DMS53 treated with DMSO at 0.1 percent for 48 hours (cell line): ENCODE measurements at regions not wholly inside any gene's neighbourhood (a gene's known extent, or its start where the extent isn't known, plus 50 kb on each side); places are given as distances from the start of the nearest gene placed in this dataset.
A peak's percentile ranks its signal among the peaks of the same experiment; 100 is the strongest.

Source experiments
- DNase-seq: peaks from one replicate; lab custom pipeline; 2025; ENCODE audit not compliant: unreplicated experiment; lab: John Stamatoyannopoulos, UW

DNA sequence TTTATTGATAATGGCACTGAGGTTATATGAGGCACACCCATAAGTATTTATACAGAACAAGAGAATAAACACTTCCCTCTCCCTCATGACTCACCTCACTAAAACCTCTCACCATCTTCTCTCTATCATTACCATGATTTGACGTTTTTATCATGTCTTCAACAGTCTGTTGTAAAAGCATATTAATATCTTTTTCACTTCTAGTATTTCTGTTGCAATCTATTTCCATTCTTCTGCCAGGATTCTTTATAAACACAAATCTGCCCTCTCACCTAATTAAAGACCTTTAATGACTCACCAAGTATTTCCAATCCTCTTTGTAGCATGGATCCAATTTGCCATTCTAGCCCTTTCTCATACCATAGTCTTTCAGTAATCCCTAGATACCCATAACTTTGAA is 527.7 kb downstream of the SLC16A7 start:
- DNase-seq, result peak; percentile 42

- no peak for DNase-seq
These were observed 541.7 kb downstream of the SLC16A7 start for GRCh38 chr12:60137513-60137912.

GRCh38 chr12:60138526-60138925 is 542.7 kb downstream of the SLC16A7 start:
- no peak for DNase-seq

GRCh38 chr12:60144395-60144794 is 548.6 kb downstream of the SLC16A7 start:
- DNase-seq, result no peak

GRCh38 chr12:60148109-60148508 is 552.3 kb downstream of the SLC16A7 start:
- DNase-seq, result no peak

DNA sequence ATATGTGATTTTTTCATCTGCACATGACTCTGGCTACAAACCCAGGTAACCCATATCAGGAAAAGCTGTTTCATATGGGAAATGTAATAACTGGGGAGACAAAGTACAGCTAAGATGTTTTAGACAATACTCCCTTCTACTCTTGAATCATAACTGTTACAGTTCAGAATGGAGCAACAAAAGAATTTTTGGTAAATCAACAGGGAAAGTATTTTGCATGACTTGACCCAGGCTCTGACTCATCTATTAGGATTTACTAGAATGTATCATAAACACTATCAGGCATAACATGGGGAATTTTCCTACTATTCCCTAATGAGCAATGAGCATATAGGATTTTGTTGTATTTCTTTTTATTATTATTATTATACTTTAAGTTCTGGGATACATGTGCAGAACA is 553.0 kb downstream of the SLC16A7 start:
- DNase-seq, result no peak

DNA sequence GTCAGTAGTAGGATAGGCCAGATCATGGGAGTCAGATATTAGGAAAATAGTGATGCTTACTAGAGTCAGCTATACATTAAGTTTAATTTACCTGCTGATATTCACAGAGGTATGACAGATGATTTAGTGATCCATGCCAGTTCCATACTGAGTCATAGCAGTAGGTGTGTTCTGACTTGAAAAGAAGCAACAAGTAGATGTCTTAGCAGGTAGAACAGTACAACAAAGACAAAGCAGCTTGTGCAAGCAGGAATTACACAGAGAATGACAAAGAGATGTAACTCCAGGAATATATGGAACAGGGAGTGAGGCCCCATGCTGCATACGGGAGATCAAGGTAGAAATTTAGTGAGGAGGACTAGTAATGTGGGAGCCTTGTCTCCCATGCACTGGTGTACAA is 556.9 kb downstream of the SLC16A7 start:
- DNase-seq, result no peak

- no peak for DNase-seq
These were observed 563.9 kb downstream of the SLC16A7 start for GRCh38 chr12:60159761-60160160.

GRCh38 chr12:60162988-60163720 is 567.3 kb downstream of the SLC16A7 start:
- no peak for DNase-seq

DNA sequence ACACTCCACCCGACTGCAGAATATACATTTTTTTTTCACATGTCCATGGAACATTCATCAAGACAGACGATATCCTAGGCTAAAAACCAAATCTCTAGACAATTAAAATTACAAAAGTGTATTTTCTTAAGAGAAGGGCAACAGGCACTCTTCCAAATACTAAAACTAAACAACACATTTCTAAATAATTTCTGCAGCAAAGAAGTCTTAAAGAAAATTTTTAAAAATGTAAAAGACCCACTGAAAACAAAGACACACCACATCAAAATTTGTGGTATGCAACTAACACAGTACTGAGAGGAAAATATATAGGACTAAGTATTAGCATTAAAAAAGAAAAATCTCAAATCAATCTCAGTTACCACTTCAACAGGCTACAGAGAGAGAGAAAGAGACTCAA is 570.0 kb downstream of the SLC16A7 start:
- DNase-seq, result no peak

DNA sequence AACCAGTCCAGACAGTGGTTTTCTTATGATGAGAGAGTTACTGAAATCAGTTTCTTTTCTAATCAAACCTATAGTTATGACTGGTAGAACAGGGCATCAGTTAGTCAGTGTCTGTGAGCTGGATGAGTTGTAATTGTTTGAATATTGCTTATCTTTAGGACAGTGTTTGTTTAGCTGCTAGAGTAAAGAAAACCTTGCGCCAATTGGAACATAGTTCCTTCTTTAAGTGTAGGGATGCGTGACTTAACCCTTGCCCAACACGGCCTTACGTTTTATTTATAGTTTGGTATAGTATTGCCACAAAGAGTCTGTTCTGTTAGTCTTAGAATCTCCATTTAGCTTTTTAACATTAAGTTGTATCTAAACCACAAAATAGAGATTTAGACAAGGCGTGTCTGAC is 572.6 kb downstream of the SLC16A7 start:
- DNase-seq, result peak; percentile 90

DNA sequence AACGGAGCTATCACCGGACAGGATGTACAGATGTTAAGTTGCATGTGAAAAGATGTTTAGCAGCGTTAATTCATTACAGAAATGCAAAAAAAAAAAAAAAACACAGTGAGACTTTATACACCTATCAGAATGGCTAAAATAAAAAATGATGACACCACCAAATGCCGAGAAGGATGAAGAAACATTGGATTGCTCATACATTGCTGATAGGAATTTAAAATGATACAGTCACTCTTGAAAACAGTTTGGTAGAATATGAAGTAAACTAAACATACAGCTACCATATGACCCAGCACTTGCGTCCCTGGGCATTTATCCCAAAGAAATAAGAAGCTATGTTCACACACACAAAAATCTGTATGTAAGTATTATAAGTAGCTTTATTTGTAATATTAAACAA is 574.1 kb downstream of the SLC16A7 start:
- no peak for DNase-seq

DNA sequence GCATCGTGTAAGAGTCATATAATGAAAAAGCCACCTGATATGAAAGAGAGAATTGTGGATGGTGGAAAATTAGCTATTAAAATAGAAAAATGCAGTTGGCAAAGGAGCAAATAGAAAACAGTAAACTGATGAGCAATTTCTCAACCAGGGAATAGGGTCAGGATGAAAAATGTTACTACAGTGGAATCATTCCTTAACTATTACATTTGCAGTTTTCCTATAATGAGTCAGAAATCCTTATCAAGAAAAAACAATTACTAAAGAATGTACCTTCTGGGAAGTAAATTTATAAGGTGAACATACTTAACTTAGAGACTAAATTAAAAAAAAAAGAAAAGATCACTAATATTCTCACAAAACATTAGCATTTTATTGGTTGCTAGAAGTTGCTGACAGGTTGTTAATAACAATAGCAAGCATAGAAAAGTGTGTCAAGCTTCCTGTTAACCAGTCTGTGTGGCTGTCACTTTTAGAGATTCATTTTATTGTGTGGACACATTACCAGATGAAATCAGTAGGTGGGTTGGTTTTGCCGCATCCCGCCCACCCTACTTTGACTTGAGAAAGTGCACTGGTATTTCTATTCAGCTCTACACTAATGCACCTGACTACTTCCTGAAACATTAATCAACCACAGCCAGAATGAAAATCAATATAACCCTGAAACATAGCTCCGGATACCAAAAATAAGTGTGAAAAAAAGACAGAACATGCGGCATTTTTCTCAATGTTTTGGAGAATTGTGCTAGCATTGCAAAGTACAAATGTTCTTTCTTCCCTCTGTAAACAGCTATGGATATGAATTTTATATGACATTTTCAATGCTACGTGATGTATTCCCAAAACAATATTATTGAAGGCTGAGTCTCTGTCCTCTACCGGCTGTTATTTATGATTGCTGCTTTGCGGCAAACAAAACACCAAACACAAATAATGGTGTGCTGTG is 576.7 kb downstream of the SLC16A7 start:
- DNase-seq, result no peak

DNA sequence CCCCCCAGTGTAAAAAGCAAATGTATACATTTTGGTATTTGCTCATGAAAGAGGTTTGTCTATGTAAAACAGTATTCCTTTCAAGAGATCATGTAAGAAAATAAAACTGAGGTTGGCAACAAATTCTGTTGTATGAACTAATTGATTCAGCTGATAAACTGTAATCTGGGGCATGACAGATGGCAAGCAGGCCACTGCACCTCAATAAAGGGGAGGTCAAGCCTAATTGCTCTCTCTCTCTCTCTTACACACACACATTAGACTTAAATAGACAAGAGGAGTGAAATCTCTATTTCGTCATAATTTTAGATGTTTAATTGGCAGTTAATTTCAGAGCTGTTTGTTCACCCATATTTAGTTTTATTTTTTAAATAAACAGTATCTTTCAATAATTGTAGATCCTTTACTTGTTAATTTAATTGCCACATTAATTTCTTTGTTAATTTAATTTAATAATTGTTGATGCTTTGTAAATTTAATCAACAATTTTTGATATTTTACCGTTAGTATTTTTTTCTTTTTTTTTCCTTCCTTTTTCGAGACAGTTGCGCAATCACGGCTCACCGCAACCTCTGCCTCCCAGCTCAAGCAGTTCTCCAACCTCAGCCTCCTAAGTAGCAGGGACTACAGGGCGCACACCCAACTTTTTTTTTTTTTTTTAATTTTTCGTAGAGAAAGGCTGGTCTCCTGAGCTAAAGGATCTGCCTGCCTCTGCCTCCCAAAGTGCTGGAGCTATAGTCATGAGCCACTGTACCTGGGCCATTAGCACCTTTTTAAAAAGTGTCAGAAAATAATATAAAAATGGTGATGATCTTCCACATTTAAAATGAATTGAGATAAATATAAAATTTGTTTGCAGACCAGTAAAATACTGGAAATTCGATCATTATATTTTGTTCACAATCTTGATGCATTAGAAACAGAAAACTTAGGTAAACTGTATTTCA is 577.7 kb downstream of the SLC16A7 start:
- no peak for DNase-seq

- no peak for DNase-seq
These were observed 578.6 kb downstream of the SLC16A7 start for GRCh38 chr12:60174476-60174875.

DNA sequence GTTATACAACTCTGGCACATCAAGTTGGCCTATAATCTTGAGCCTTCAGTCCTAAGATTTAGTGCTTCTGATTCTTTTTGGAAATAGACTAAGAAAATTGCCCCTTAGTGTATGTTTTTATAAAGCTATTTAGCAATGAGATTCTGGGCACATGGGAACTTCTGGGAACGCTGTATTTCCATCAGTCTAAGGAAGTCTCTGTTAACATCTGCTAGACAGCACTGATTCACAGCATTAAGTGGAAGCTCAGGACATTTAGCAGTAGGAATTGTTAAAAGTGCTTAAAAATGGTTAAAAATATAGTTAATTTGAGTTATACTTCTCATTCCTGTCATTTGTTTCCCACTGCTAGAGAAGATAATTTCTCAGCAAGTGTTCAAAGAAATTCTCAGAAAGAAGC is 579.1 kb downstream of the SLC16A7 start:
- DNase-seq, result no peak

GRCh38 chr12:60176891-60177290 is 581.1 kb downstream of the SLC16A7 start:
- no peak for DNase-seq

- no peak for DNase-seq
These were observed 584.5 kb downstream of the SLC16A7 start for GRCh38 chr12:60180298-60180697.

DNA sequence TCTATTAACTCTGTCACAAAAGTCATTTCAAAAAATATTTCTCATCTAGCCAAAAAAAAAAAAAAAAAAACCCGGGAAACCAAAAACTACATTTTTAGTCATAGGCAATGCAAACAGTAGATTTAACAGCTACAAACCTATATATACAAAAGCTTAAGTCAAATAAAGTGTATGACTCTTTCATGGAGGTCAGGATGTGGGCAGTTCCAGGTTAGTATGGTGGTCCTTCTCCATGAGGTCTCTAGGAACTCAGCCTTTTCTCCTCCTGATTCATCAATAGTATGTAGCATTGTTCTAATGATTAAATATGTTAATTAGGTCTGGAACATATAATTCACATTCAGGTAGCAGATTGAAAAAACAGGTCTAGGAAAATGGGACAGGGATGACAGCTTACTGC is 586.5 kb downstream of the SLC16A7 start:
- DNase-seq, result no peak

DNA sequence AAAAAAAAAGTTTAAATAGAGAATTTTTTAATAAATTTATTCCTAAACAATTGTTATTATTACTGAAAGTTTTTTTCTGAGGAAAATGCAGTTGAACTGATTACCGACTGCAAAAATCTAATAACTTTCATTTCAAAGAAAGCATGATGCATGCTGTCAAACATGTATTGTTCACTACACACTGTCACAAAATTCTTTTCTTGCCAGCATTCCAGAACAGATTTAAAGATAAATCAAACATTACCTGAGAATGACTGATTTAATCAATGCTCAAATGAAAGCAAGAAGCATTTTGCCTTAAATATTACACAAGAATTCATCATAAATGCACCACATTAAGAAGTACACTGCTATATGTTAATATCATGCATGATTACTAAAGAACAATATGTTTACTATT is 588.3 kb downstream of the SLC16A7 start:
- no peak for DNase-seq

- DNase-seq, result no peak
These were observed 589.2 kb downstream of the SLC16A7 start for GRCh38 chr12:60185060-60185459.
